ENCODE measurements at regions not wholly inside any gene's neighbourhood (a gene's known extent, or its start where the extent isn't known, plus 50 kb on each side); places are given as distances from the start of the nearest gene placed in this dataset.

- peaks cover 0 to 12% of the 10 kb centered on the region in 2 donors for H3K4me1 ChIP-seq
- no peak overlapping the region for H3K4me3 ChIP-seq
- TF ChIP-seq CTCF (IDR thresholded peaks at IDR 0.05) = no peak
- no peaks in the 10 kb centered on the region for H3K36me3 ChIP-seq
- H3K27me3 ChIP-seq = no peaks in the 10 kb centered on the region
- H3K27ac ChIP-seq = no peak overlapping the region
- no peaks in the 10 kb centered on the region for H3K9me3 ChIP-seq
- DNase-seq (ENCODE audit: low spot score) = no peak
These were observed 190.2 kb upstream of the TNRC6C start for GRCh38 chr17:77768248-77768852.

- DNase-seq (ENCODE audit: low spot score) = no peak
These were observed 189.3 kb upstream of the TNRC6C start for GRCh38 chr17:77769215-77769614.

DNA sequence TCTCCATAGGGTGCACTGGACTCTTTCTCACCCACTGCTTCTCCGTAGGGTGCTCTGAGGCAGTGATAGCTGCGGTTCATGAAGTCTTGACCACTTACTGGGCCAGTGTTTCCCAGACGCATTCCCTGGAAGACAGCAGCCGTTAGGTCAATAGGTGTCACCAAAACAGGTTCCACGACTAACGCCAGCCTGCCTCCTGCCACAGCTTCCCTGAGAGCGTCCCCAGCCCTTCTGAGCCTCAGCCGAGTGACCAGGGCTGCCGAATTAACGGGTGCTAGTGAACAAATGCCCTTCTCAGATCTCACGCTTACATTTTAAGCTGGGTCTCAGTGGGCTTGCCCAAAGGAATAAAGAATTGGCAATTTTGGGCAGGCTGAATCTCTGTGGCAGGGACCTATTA lies 188.7 kb upstream of the TNRC6C start:
- H3K9me3 ChIP-seq = no peaks in the 10 kb centered on the region
- no peak overlapping the region for H3K4me3 ChIP-seq
- no peak for TF ChIP-seq CTCF (IDR thresholded peaks at IDR 0.05)
- H3K27me3 ChIP-seq = no peaks in the 10 kb centered on the region
- peaks cover 0 to 12% of the 10 kb centered on the region in 2 donors for H3K4me1 ChIP-seq
- no peaks in the 10 kb centered on the region for H3K36me3 ChIP-seq
- H3K27ac ChIP-seq = no peak overlapping the region
- DNase-seq (ENCODE audit: low spot score) = no peak

More at GRCh38 chr17:77769215-77769614, 189.3 kb upstream of the TNRC6C start:
- H3K9me3 ChIP-seq = no peaks in the 10 kb centered on the region
- H3K4me1 ChIP-seq = peaks cover 0 to 12% of the 10 kb centered on the region in 2 donors
- H3K27me3 ChIP-seq = no peaks in the 10 kb centered on the region
- no peak overlapping the region for H3K27ac ChIP-seq
- TF ChIP-seq CTCF (IDR thresholded peaks at IDR 0.05) = no peak
- no peaks in the 10 kb centered on the region for H3K36me3 ChIP-seq
- H3K4me3 ChIP-seq = no peak overlapping the region

- no peaks in the 10 kb centered on the region for H3K27me3 ChIP-seq
- no peak overlapping the region for H3K27ac ChIP-seq
- H3K36me3 ChIP-seq = no peaks in the 10 kb centered on the region
- no peaks in the 10 kb centered on the region for H3K9me3 ChIP-seq
- peak; percentile 71 for DNase-seq (ENCODE audit: low spot score)
- no peak overlapping the region for H3K4me3 ChIP-seq
- TF ChIP-seq CTCF (IDR thresholded peaks at IDR 0.05) = no peak
- peaks cover 0 to 12% of the 10 kb centered on the region in 2 donors for H3K4me1 ChIP-seq
These were observed 188.0 kb upstream of the TNRC6C start for GRCh38 chr17:77770331-77771105.

DNA sequence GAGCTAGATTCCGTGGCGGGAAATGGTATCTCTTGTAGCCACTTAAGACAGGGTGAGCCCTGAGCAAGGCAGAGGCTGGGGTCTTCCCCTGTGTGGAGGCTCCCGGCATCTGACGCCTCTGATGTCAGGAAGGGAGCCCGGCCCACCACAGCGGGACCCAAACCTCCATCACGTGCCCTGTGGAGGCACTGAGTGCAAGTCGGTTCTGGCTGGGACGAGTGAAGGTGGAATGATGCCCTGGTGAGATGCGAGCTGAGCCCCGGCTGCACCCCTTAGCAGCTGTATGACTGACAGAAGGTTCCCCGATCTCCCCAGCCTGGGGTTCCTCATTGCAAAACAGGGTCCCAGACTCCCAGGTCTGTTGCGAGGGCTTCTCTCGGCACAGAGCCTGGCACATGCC lies 187.4 kb upstream of the TNRC6C start:
- H3K27ac ChIP-seq = no peak overlapping the region
- H3K27me3 ChIP-seq = no peaks in the 10 kb centered on the region
- no peak for DNase-seq (ENCODE audit: low spot score)
- no peak for TF ChIP-seq CTCF (IDR thresholded peaks at IDR 0.05)
- H3K9me3 ChIP-seq = no peaks in the 10 kb centered on the region
- H3K4me3 ChIP-seq = no peak overlapping the region
- no peaks in the 10 kb centered on the region for H3K36me3 ChIP-seq
- peaks cover 0 to 12% of the 10 kb centered on the region in 2 donors for H3K4me1 ChIP-seq

All from right atrium auricular region (tissue), 2 donors.